GM23338 (cell line): ENCODE measurements at regions not wholly inside any gene's neighbourhood (a gene's known extent, or its start where the extent isn't known, plus 50 kb on each side); places are given as distances from the start of the nearest gene placed in this dataset.

Experiments used
- ATAC-seq: fragments of 200-7000 bp; cut with Tn5 transposase; 3 replicates; pipeline ENCODE4 v1.9.1; 2020
- DNase-seq: peaks from one replicate; pipeline ENCODE4 v3.0.0-alpha.2; 2015; ENCODE audit warnings: low spot score
- H2AFZ ChIP-seq: fragments of 200-600 bp; sonication (generic); 2 replicates; pipeline ENCODE4 v1.8.0; 2016; ENCODE audit warnings: antibody characterized with exemption, mild to moderate bottlenecking, moderate library complexity
- H3F3A ChIP-seq: fragments of 200-600 bp; sonication (generic); replicated peaks from 2 replicates; pipeline ENCODE4 v1.8.0; 2017; ENCODE audit warnings: antibody characterized with exemption, mixed run types, low read depth
- H3K27ac ChIP-seq: fragments of 200-600 bp; sonication (generic); 2 replicates; pipeline ENCODE4 v1.6.1; 2016; ENCODE audit warnings: low read depth
- H3K27me3 ChIP-seq: fragments of 200-600 bp; sonication (generic); 2 replicates; pipeline ENCODE4 v1.8.0; 2016; ENCODE audit warnings: mild to moderate bottlenecking, mixed run types, moderate library complexity; ENCODE audit not compliant: insufficient read depth
- H3K36me3 ChIP-seq: fragments of 200-600 bp; sonication (generic); 2 replicates; pipeline ENCODE4 v1.8.0; 2016; ENCODE audit warnings: mild to moderate bottlenecking; ENCODE audit not compliant: insufficient read depth
- H3K4me1 ChIP-seq: fragments of 200-600 bp; sonication (generic); 2 replicates; pipeline ENCODE4 v1.8.0; 2016; ENCODE audit warnings: mild to moderate bottlenecking, moderate library complexity; ENCODE audit not compliant: insufficient read depth
- H3K4me2 ChIP-seq: fragments of 200-600 bp; sonication (generic); 2 replicates; pipeline ENCODE4 v1.7.1; 2017; ENCODE audit warnings: mixed run types
- H3K4me3 ChIP-seq: fragments of 200-600 bp; sonication (generic); 2 replicates; pipeline ENCODE4 v1.6.1; 2016; ENCODE audit warnings: mixed run types
- H3K79me2 ChIP-seq: fragments of 200-600 bp; sonication (generic); replicated peaks from 2 replicates; pipeline ENCODE4 v1.8.0; 2017; ENCODE audit warnings: mild to moderate bottlenecking; ENCODE audit not compliant: insufficient read depth
- H3K9me2 ChIP-seq: fragments of 200-600 bp; sonication (generic); 2 replicates; pipeline ENCODE4 v1.8.0; 2017; ENCODE audit not compliant: insufficient read depth
- H4K20me1 ChIP-seq: fragments of 200-600 bp; sonication (generic); replicated peaks from 2 replicates; pipeline ENCODE4 v1.8.0; 2017; ENCODE audit warnings: mild to moderate bottlenecking; ENCODE audit not compliant: insufficient read depth
- H3K27ac Mint-ChIP-seq: 2 replicates; pipeline ENCODE4 v1.8.0; 2020; ENCODE audit warnings: inconsistent platforms, mild to moderate bottlenecking, moderate library complexity, mixed read lengths
- H3K27me3 Mint-ChIP-seq: 3 replicates; pipeline ENCODE4 v1.8.0; 2022; ENCODE audit warnings: low read depth, mild to moderate bottlenecking, moderate library complexity, mixed read lengths, inconsistent platforms; ENCODE audit not compliant: insufficient read depth, poor library complexity
- H3K36me3 Mint-ChIP-seq: 3 replicates; pipeline ENCODE4 v1.8.0; 2021; ENCODE audit warnings: low read depth, mild to moderate bottlenecking, inconsistent platforms, moderate library complexity, mixed read lengths
- H3K4me1 Mint-ChIP-seq: 3 replicates; pipeline ENCODE4 v1.8.0; 2020; ENCODE audit warnings: mild to moderate bottlenecking, inconsistent platforms, mixed read lengths
- H3K4me3 Mint-ChIP-seq: 3 replicates; pipeline ENCODE4 v1.8.0; 2021; ENCODE audit warnings: moderate library complexity, mild to moderate bottlenecking, inconsistent platforms, mixed read lengths
- H3K9me3 Mint-ChIP-seq: 3 replicates; pipeline ENCODE4 v1.8.0; 2020; ENCODE audit warnings: moderate library complexity, mild to moderate bottlenecking, inconsistent platforms, mixed read lengths
- CREB1 ChIP-seq: fragments of 250-450 bp; sonication (Bioruptor Pico); IDR thresholded peaks from 2 replicates; pipeline ENCODE4 v1.5.0; 2020; ENCODE audit warnings: low read depth, mild to moderate bottlenecking, moderate library complexity
- EZH2 ChIP-seq: fragments of 200-600 bp; sonication (generic); IDR thresholded peaks from one replicate; pipeline ENCODE4 v1.8.0; 2017; ENCODE audit warnings: antibody characterized with exemption, mild to moderate bottlenecking, low read depth; ENCODE audit not compliant: unreplicated experiment
- EZH2phosphoT487 ChIP-seq: fragments of 200-600 bp; sonication (generic); IDR thresholded peaks from one replicate; pipeline ENCODE4 v1.8.1; 2018; ENCODE audit warnings: antibody characterized with exemption; ENCODE audit not compliant: unreplicated experiment
- JUNB ChIP-seq: IDR thresholded peaks from one replicate; pipeline ENCODE4 v1.6.1; 2016; ENCODE audit warnings: antibody characterized with exemption; ENCODE audit not compliant: unreplicated experiment
- NANOG ChIP-seq: IDR thresholded peaks from 2 replicates; pipeline ENCODE4 v1.6.1; 2016; ENCODE audit warnings: antibody characterized with exemption, borderline replicate concordance
- POLR2AphosphoS5 ChIP-seq: IDR thresholded peaks from 2 replicates; pipeline ENCODE4 v1.6.1; 2016; ENCODE audit warnings: antibody characterized with exemption, low read depth
- STAT1 ChIP-seq: IDR thresholded peaks from one replicate; pipeline ENCODE4 v1.6.1; 2016; ENCODE audit warnings: antibody characterized with exemption; ENCODE audit not compliant: unreplicated experiment
- ZNF114 ChIP-seq: fragments of 250-450 bp; sonication (Bioruptor Pico); IDR thresholded peaks from 2 replicates; pipeline ENCODE4 v1.5.0; 2020; ENCODE audit warnings: mild to moderate bottlenecking, moderate library complexity
- ZNF331 ChIP-seq: fragments of 250-450 bp; sonication (Bioruptor Pico); IDR thresholded peaks from 2 replicates; pipeline ENCODE4 v1.5.0; 2020; ENCODE audit warnings: low read depth, mild to moderate bottlenecking, moderate library complexity
- TF ChIP-seq, protein P1 (sequence below): IDR thresholded peaks from one replicate; pipeline ENCODE4 v1.6.1; 2018; ENCODE audit warnings: antibody characterized with exemption; ENCODE audit not compliant: unreplicated experiment
- TF ChIP-seq, protein P2 (sequence below): fragments of 250-450 bp; sonication (Bioruptor Pico); IDR thresholded peaks from 2 replicates; pipeline ENCODE4 v1.5.0; 2020; ENCODE audit warnings: mild to moderate bottlenecking, moderate library complexity
- TF ChIP-seq, protein P3 (sequence below), 2 experiments: fragments of 200-600 bp in 1 of 2; sonication (generic) in 1 of 2; conservative IDR thresholded peaks; 2 replicates each; pipeline versions ENCODE4 v1.5.1 to v1.6.1; 2016 to 2017; ENCODE audit warnings: antibody characterized with exemption in 2 of 2, low read depth in 2 of 2, mild to moderate bottlenecking in 2 of 2, moderate library complexity in 1 of 2
- TF ChIP-seq, protein P4 (sequence below): IDR thresholded peaks from 2 replicates; pipeline ENCODE4 v1.6.1; 2016; ENCODE audit warnings: antibody characterized with exemption

DNA sequence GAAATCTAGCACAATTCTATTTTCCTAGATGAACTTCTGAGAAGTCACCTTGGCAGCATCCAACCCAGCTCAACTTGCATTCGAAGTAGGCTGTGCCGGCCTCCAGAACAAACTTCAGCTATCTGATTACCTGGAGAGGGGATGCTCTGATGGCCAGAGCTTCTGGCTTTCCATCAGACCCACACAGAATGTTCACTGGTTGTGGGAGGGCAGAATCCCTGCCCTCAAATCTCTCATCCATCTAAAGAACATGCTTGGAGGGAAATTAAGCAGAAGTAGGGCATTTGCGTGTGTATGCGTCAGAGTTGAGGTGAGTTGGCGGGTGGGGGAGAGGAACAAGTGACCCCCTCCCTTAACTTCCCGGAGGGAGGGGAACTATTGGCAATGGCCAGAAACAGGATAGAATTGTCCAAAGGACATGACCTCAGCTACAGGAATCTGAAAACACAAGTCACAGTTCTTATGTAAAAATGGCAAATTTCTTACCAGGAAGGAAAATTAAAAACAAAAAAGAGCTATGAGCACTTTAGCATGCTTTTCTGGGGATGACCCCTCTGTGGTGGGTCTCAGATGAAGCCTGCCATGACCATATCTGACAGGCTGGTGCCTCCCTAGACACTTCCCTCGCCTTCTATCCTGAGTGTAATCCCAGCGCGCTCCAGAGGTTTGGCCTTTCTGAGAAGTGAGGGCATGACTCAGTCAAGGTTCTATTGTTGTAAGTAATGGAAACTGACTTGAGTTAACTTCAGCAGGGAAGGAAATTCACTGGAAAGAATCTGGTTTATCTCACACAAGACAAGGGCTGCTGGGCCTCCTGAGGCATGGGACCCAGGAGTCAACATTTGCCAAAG is 278.8 kb downstream of the RPS24 start:
- Mint-ChIP-seq H3K4me3 (no peak overlapping the region), H3K9me3 (no peaks in the 10 kb centered on the region; the same call in 2 of the 3 replicates), H3K36me3 (no peaks in the 10 kb centered on the region), H3K27ac (no peak overlapping the region), H3K27me3 (peaks cover 3% of the 10 kb centered on the region), H3K4me1 (peaks cover 3% of the 10 kb centered on the region; the same call in 1 of the 3 replicates)
- H3K27me3 ChIP-seq, result no peaks in the 10 kb centered on the region
- no peaks in the 10 kb centered on the region for H3K79me2 ChIP-seq
- no peak overlapping the region for H3K27ac ChIP-seq
- H3K9me2 ChIP-seq, result no peaks in the 10 kb centered on the region
- ATAC-seq (no peak), DNase-seq (no peak)
- H3K4me2 ChIP-seq, result no peak overlapping the region
- no peaks in the 10 kb centered on the region for H3F3A ChIP-seq
- no peak overlapping the region for H2AFZ ChIP-seq
- H3K4me1 ChIP-seq, result peaks cover 3% of the 10 kb centered on the region; the same call in 1 of the 2 replicates
- H3K4me3 ChIP-seq, result no peak overlapping the region
- H4K20me1 ChIP-seq, result no peaks in the 10 kb centered on the region
- no peaks in the 10 kb centered on the region for H3K36me3 ChIP-seq
- TF ChIP-seq EZH2phosphoT487 (no peak), EZH2 (no peak), CREB1 (CRISPR knock-in tag) (no peak), POLR2AphosphoS5 (no peak), ZNF331 (CRISPR knock-in tag) (no peak), NANOG (no peak), JUNB (no peak), ZNF114 (CRISPR knock-in tag) (no peak), STAT1 (no peak)
- TF ChIP-seq, protein P1, sequence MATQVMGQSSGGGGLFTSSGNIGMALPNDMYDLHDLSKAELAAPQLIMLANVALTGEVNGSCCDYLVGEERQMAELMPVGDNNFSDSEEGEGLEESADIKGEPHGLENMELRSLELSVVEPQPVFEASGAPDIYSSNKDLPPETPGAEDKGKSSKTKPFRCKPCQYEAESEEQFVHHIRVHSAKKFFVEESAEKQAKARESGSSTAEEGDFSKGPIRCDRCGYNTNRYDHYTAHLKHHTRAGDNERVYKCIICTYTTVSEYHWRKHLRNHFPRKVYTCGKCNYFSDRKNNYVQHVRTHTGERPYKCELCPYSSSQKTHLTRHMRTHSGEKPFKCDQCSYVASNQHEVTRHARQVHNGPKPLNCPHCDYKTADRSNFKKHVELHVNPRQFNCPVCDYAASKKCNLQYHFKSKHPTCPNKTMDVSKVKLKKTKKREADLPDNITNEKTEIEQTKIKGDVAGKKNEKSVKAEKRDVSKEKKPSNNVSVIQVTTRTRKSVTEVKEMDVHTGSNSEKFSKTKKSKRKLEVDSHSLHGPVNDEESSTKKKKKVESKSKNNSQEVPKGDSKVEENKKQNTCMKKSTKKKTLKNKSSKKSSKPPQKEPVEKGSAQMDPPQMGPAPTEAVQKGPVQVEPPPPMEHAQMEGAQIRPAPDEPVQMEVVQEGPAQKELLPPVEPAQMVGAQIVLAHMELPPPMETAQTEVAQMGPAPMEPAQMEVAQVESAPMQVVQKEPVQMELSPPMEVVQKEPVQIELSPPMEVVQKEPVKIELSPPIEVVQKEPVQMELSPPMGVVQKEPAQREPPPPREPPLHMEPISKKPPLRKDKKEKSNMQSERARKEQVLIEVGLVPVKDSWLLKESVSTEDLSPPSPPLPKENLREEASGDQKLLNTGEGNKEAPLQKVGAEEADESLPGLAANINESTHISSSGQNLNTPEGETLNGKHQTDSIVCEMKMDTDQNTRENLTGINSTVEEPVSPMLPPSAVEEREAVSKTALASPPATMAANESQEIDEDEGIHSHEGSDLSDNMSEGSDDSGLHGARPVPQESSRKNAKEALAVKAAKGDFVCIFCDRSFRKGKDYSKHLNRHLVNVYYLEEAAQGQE, result no peak
- TF ChIP-seq, protein P2, sequence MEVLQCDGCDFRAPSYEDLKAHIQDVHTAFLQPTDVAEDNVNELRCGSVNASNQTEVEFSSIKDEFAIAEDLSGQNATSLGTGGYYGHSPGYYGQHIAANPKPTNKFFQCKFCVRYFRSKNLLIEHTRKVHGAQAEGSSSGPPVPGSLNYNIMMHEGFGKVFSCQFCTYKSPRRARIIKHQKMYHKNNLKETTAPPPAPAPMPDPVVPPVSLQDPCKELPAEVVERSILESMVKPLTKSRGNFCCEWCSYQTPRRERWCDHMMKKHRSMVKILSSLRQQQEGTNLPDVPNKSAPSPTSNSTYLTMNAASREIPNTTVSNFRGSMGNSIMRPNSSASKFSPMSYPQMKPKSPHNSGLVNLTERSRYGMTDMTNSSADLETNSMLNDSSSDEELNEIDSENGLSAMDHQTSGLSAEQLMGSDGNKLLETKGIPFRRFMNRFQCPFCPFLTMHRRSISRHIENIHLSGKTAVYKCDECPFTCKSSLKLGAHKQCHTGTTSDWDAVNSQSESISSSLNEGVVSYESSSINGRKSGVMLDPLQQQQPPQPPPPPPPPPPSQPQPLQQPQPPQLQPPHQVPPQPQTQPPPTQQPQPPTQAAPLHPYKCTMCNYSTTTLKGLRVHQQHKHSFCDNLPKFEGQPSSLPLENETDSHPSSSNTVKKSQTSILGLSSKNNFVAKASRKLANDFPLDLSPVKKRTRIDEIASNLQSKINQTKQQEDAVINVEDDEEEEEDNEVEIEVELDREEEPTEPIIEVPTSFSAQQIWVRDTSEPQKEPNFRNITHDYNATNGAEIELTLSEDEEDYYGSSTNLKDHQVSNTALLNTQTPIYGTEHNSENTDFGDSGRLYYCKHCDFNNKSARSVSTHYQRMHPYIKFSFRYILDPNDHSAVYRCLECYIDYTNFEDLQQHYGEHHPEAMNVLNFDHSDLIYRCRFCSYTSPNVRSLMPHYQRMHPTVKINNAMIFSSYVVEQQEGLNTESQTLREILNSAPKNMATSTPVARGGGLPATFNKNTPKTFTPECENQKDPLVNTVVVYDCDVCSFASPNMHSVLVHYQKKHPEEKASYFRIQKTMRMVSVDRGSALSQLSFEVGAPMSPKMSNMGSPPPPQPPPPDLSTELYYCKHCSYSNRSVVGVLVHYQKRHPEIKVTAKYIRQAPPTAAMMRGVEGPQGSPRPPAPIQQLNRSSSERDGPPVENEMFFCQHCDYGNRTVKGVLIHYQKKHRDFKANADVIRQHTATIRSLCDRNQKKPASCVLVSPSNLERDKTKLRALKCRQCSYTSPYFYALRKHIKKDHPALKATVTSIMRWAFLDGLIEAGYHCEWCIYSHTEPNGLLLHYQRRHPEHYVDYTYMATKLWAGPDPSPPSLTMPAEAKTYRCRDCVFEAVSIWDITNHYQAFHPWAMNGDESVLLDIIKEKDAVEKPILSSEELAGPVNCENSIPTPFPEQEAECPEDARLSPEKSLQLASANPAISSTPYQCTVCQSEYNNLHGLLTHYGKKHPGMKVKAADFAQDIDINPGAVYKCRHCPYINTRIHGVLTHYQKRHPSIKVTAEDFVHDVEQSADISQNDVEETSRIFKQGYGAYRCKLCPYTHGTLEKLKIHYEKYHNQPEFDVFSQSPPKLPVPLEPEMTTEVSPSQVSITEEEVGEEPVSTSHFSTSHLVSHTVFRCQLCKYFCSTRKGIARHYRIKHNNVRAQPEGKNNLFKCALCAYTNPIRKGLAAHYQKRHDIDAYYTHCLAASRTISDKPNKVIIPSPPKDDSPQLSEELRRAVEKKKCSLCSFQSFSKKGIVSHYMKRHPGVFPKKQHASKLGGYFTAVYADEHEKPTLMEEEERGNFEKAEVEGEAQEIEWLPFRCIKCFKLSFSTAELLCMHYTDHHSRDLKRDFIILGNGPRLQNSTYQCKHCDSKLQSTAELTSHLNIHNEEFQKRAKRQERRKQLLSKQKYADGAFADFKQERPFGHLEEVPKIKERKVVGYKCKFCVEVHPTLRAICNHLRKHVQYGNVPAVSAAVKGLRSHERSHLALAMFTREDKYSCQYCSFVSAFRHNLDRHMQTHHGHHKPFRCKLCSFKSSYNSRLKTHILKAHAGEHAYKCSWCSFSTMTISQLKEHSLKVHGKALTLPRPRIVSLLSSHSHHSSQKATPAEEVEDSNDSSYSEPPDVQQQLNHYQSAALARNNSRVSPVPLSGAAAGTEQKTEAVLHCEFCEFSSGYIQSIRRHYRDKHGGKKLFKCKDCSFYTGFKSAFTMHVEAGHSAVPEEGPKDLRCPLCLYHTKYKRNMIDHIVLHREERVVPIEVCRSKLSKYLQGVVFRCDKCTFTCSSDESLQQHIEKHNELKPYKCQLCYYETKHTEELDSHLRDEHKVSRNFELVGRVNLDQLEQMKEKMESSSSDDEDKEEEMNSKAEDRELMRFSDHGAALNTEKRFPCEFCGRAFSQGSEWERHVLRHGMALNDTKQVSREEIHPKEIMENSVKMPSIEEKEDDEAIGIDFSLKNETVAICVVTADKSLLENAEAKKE (CRISPR knock-in tag), result no peak
- TF ChIP-seq, protein P3, sequence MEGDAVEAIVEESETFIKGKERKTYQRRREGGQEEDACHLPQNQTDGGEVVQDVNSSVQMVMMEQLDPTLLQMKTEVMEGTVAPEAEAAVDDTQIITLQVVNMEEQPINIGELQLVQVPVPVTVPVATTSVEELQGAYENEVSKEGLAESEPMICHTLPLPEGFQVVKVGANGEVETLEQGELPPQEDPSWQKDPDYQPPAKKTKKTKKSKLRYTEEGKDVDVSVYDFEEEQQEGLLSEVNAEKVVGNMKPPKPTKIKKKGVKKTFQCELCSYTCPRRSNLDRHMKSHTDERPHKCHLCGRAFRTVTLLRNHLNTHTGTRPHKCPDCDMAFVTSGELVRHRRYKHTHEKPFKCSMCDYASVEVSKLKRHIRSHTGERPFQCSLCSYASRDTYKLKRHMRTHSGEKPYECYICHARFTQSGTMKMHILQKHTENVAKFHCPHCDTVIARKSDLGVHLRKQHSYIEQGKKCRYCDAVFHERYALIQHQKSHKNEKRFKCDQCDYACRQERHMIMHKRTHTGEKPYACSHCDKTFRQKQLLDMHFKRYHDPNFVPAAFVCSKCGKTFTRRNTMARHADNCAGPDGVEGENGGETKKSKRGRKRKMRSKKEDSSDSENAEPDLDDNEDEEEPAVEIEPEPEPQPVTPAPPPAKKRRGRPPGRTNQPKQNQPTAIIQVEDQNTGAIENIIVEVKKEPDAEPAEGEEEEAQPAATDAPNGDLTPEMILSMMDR (conservative IDR thresholded peaks at IDR 0.05; ENCODE audit: low read depth in 2 of 2), result no peak
- TF ChIP-seq, protein P4, sequence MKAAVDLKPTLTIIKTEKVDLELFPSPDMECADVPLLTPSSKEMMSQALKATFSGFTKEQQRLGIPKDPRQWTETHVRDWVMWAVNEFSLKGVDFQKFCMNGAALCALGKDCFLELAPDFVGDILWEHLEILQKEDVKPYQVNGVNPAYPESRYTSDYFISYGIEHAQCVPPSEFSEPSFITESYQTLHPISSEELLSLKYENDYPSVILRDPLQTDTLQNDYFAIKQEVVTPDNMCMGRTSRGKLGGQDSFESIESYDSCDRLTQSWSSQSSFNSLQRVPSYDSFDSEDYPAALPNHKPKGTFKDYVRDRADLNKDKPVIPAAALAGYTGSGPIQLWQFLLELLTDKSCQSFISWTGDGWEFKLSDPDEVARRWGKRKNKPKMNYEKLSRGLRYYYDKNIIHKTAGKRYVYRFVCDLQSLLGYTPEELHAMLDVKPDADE, result no peak
